ENCODE measurements at regions not wholly inside any gene's neighbourhood (a gene's known extent, or its start where the extent isn't known, plus 50 kb on each side); places are given as distances from the start of the nearest gene placed in this dataset.

- Histone ChIP-seq H3K14ac (ENCODE audit: insufficient read depth, low read length) (no peak overlapping the region), H2BK12ac (ENCODE audit: insufficient read length, low read depth, low read length) (no peak overlapping the region), H3K9me3 (ENCODE audit: control insufficient read depth, low read depth, low read length) (no peaks in the 10 kb centered on the region), H3T11ph (ENCODE audit: low read length) (no peak overlapping the region), H3K79me2 (ENCODE audit: insufficient read depth, low read length) (no peaks in the 10 kb centered on the region), H2BK5ac (ENCODE audit: insufficient read length, low read length) (no peak overlapping the region), H4K20me1 (ENCODE audit: control insufficient read depth, insufficient read depth, insufficient read length) (no peaks in the 10 kb centered on the region), H3K23ac (ENCODE audit: insufficient read length, low read depth, low read length) (no peak overlapping the region), H2BK120ac (ENCODE audit: low read depth, low read length, poor library complexity, severe bottlenecking) (no peak overlapping the region), H4K5ac (ENCODE audit: insufficient read length, low read depth, low read length) (no peak overlapping the region), H3K23me2 (ENCODE audit: insufficient read length, low read depth, low read length, poor library complexity, severe bottlenecking) (no peaks in the 10 kb centered on the region), H3K18ac (ENCODE audit: insufficient read length, low read depth, low read length) (no peak overlapping the region), H3K79me1 (ENCODE audit: insufficient read depth, low read depth, low read length, poor library complexity, severe bottlenecking) (no peaks in the 10 kb centered on the region), H4K91ac (ENCODE audit: insufficient read length, low read depth, low read length) (no peak overlapping the region), H3K4ac (ENCODE audit: low read depth, low read length) (no peak overlapping the region), H4K8ac (replicated peaks; ENCODE audit: insufficient read length, low read depth, low read length) (no peak overlapping the region), H2AFZ (ENCODE audit: low read length) (no peak overlapping the region), H2BK20ac (ENCODE audit: low read depth, low read length, poor library complexity, severe bottlenecking) (no peak overlapping the region), H2AK5ac (ENCODE audit: insufficient read length, low read length) (no peak overlapping the region), H3K27me3 (ENCODE audit: insufficient read depth, low read length) (no peaks in the 10 kb centered on the region), H3K56ac (ENCODE audit: insufficient read length, low read depth, low read length) (no peak overlapping the region), H3K4me1 (ENCODE audit: insufficient read depth, low read length) (peaks cover 9% of the 10 kb centered on the region; the same call in 1 of the 2 replicates), H3K9ac (ENCODE audit: extremely low read depth, insufficient read length, low read length) (no peak overlapping the region), H3K27ac (ENCODE audit: insufficient read length, low read depth, low read length) (no peak overlapping the region), H3K4me2 (ENCODE audit: insufficient read depth, insufficient read length, low read length) (no peak overlapping the region), H2BK15ac (ENCODE audit: low read depth, low read length) (no peak overlapping the region)
- Mint-ChIP-seq H3K4me1 (peaks cover 34 to 40% of the 10 kb centered on the region in 2 experiments), H3K9me3 (peaks cover 21 to 34% of the 10 kb centered on the region in 2 experiments), H3K27me3 (ENCODE audit: low read depth) (no peaks in the 10 kb centered on the region), H3K36me3 (ENCODE audit: insufficient read depth in 1 of 3, low read depth in 3 of 3) (peaks cover 5 to 35% (median 26%) of the 10 kb centered on the region in 3 experiments; a peak in 6 of 7 replicates), H3K4me3 (no peak overlapping the region), H3K27ac (peak overlapping the region in 1 of 3 experiments; percentile 65; a peak in 2 of 7 replicates)
- no peak for TF ChIP-seq CTCF (conservative IDR thresholded peaks at IDR 0.05)
- WGBS (ENCODE audit: extremely low coverage, insufficient read length, low lambda C conversion rate): no CpG with 5 or more reads among the region's 4 CpGs
- no peak for DNase-seq
Observed at GRCh38 chr6:24995270-24995669, 59.5 kb upstream of the RIPOR2 start.

All from H9 (cell line).